GM13976 (cell line): ENCODE measurements at regions not wholly inside any gene's neighbourhood (a gene's known extent, or its start where the extent isn't known, plus 50 kb on each side); places are given as distances from the start of the nearest gene placed in this dataset.
"Not testable (repeated sequence)": the region's sequence is repeated elsewhere in the genome, so short reads cannot be mapped to it uniquely, and the experiment has no call there.

ENCODE experiments used
- DNase-seq: peaks from one replicate; pipeline ENCODE4 v3.0.0; 2012; ENCODE audit warnings: low spot score
- CTCF ChIP-seq: IDR thresholded peaks from 2 replicates; pipeline ENCODE4 v1.5.1; 2012; ENCODE audit warnings: borderline replicate concordance, mild to moderate bottlenecking; ENCODE audit not compliant: insufficient read depth; ENCODE audit errors: extremely low read depth, missing control alignments, control extremely low read depth
- in situ Hi-C: fragments of 300-500 bp; cut with MboI; formaldehyde crosslinking; loops from one replicate; pipeline ENCODE4 v1.12.0; 2022; ENCODE audit warnings: low sequenced_read_pairs, mixed read lengths, inconsistent platforms; ENCODE audit not compliant: unreplicated experiment

- in situ Hi-C loops, result no loop called here
- DNase-seq, result no peak
- TF ChIP-seq CTCF, result no peak
Measured at GRCh38 chr3:16075647-16076046, 98.8 kb upstream of the GALNT15 start.

GRCh38 chr3:16076564-16076963 lies 97.9 kb upstream of the GALNT15 start:
- TF ChIP-seq CTCF, result no peak
- no peak for DNase-seq
- in situ Hi-C loops, result no loop called here

GRCh38 chr3:16077146-16077545 lies 97.3 kb upstream of the GALNT15 start:
- in situ Hi-C loops, DNase-seq: not testable (repeated sequence)

- in situ Hi-C loops, DNase-seq: not testable (repeated sequence)
Measured at GRCh38 chr3:16077681-16078080, 96.8 kb upstream of the GALNT15 start.

- in situ Hi-C loops, result no loop called here
- no peak for TF ChIP-seq CTCF
- no peak for DNase-seq
Measured at GRCh38 chr3:16079519-16079918, 95.0 kb upstream of the GALNT15 start.

- in situ Hi-C loops, result no loop called here
- TF ChIP-seq CTCF, result no peak
- DNase-seq, result no peak
Measured at GRCh38 chr3:16081661-16082060, 92.8 kb upstream of the GALNT15 start.

GRCh38 chr3:16084887-16085286 lies 89.6 kb upstream of the GALNT15 start:
- in situ Hi-C loops, result no loop called here
- no peak for DNase-seq
- no peak for TF ChIP-seq CTCF

GRCh38 chr3:16085410-16085809 lies 89.1 kb upstream of the GALNT15 start:
- no peak for DNase-seq
- in situ Hi-C loops, result no loop called here
- no peak for TF ChIP-seq CTCF
